SKM-1 treated with dmso at 0.1 percent for 144 hours (cell line): ENCODE measurements at regions not wholly inside any gene's neighbourhood (a gene's known extent, or its start where the extent isn't known, plus 50 kb on each side); places are given as distances from the start of the nearest gene placed in this dataset.

Experiments
- DNase-seq: peaks from one replicate; lab custom pipeline; 2025; ENCODE audit not compliant: unreplicated experiment; lab: John Stamatoyannopoulos, UW

GRCh38 chr17:65407017-65407416, 154.4 kb downstream of the AXIN2 start:
- DNase-seq: no peak

- no peak for DNase-seq
These were observed 154.9 kb downstream of the AXIN2 start for GRCh38 chr17:65406552-65406951.

DNA sequence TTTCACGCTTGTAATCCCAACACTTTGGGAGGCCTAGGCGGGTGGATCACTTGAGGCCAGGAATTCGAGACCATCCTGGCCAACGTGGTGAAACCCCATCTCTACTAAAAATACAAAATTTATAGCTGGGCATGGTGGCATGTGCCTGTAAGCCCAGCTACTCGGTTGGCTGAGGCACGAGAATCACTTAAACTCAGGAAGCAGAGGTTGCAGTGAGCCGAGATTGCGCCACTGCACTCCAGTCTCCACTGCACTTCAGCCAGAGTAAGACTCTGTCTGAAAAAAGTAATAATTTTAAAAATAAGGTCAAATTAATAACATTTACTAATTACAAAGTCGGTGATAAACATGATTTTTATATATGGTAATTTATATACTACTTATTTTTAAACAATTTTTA, 155.9 kb downstream of the AXIN2 start:
- no peak for DNase-seq

GRCh38 chr17:65404761-65405160, 156.7 kb downstream of the AXIN2 start:
- DNase-seq: no peak

GRCh38 chr17:65403626-65404025, 157.8 kb downstream of the AXIN2 start:
- DNase-seq: no peak

GRCh38 chr17:65402513-65403496, 158.6 kb downstream of the AXIN2 start:
- DNase-seq: no peak

DNA sequence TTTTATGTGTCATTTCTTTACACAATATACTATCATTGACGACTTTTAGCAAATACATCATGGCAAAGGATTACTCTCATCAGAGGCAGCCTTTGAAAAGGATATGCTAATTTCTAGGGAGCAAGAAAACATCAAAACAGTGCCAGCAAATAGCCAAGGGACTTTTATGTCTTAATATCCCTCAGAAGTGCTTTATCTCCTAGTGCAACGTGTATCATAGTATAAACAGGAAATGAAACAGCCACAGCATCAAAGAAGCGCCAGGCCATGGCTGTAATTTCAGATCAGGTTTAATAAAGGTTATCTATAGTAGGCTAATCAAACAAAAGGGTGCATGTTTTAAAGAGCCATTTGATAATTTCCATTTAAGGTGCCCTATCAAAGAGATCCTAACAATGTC, 159.9 kb downstream of the AXIN2 start:
- no peak for DNase-seq

- no peak for DNase-seq
These were observed 160.7 kb downstream of the AXIN2 start for GRCh38 chr17:65400701-65401100.

DNA sequence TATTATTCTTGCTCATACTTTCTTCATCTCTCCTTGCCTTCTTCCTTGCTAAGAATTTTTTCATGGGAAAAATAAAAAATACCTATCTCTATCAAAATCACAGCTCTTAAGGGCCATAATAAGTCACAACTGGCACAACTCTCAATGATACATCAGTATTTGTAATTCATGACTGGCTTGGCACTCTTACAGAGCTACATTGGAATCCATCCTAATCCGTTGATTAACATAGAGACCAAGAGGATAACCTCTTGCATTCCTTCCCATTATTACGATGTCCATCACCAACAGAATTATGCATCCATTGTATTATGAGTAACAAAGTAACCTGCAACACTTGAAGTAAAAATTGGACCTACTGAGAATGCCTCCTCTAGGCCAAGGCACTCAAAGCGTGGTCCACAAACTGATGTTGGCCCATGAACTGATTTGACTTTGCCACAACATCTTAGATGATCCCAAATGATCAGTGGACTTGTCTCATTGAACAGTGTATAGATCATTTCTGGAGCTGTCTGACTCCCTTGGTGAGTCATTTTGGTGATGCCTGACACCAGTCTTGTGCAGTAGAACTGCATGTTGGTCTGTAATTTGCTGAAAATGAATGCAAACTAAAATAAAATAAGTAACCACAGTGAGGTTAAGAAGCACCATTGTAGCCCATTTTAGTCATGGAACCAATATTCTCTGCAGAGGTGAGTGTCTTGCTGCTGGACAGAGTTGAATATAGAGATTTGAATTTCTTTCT, 163.2 kb downstream of the AXIN2 start:
- DNase-seq: no peak

- DNase-seq: no peak
These were observed 165.5 kb downstream of the AXIN2 start for GRCh38 chr17:65395924-65396323.

GRCh38 chr17:65394811-65395472, 166.5 kb downstream of the AXIN2 start:
- no peak for DNase-seq

GRCh38 chr17:65393514-65393913, 167.9 kb downstream of the AXIN2 start:
- no peak for DNase-seq

- DNase-seq: no peak
These were observed 171.5 kb downstream of the AXIN2 start for GRCh38 chr17:65389949-65390348.

DNA sequence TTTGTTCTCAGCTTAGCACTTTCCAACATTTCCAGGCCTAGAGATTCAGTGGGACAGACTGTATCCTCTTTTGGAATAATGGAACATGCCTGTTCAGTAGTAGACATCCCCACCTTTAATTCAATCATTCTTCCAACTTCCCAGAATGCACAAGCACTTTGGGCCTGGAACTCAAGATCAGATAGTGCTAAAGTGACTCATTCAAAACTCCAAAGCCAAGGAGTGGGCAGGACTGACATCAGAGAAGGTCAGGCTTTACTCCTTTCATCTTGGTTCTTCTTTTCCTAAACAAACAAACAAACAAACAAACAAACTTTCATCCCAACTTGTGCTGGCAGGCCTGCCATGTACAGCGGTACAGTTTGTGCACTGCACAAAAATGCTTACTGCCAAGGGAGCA, 172.0 kb downstream of the AXIN2 start:
- no peak for DNase-seq

DNA sequence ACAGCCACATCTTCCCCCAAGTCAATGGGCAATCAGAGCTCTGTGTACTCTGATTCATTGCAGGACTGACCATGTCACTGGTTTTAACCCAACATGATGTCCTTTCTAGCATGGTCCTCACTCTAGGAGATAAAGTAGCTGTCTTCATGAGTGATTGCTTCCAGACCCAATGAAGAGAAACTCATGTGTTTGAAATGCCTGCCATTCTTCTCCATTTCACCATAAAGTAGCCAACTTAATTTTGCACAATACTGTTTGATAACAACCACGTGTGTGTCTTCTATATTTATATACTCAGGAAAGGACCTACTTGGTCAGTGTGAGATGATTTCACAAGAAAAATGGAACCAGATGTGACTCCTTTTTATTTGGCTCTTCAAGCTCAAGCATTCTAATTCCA, 172.5 kb downstream of the AXIN2 start:
- DNase-seq: no peak

DNA sequence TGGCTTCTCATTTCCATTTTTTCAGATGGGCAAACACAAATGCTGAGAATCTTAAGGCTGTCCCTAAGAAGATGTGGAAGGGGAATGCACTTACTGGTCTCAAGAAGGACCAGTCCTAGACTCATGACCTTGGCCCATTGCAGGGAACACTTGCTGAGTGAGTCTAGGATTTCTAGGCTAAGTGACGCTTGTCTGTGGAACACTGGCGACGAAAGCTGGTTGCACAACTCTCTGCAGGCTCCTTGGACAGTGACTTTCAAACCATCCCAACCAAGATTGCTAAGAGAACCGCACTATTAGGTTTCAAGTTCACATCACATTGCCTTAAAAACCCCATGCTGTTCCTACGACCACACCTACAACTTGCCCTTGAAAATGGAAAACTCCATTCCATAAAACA, 174.1 kb downstream of the AXIN2 start:
- no peak for DNase-seq

DNA sequence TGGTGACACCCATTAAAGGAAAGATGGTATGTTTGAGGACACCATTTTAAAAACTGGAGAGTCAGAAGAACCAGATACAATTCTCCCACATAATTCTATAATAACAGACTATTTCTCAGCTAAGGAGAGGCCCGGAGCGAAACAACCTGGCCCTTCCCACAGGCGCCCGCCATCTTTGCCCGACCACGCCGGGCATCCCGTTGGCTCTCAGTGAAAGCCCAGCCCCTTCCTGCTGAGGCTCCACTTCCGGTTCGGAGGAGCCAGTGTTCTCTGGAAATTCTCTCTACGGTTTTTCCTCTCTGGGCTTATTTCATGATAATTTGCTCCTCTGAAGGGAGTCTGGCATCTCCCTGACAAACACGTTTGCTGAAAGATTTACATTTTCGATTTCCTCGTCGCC, 175.7 kb downstream of the AXIN2 start:
- no peak for DNase-seq

DNA sequence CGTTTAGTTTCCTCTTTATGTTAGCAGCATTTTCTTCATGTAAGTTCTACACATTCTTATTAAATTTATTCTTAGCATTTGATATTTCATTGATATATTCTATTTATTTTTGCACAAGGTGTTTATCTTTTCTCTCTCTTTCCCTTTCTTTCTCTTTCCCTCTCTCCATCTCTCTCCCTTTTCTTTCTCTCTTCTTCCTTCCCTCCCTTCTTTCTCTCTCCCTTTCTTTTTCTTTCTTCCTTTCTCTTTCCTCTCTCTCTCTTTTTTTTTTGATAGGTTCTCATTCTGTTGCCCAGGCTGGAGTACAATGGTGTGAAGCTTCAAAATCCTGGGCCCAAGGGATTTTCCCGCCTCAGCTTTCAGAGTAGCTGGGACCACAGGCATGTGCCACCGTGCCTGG, 176.4 kb downstream of the AXIN2 start:
- DNase-seq: no peak

- no peak for DNase-seq
These were observed 180.3 kb downstream of the AXIN2 start for GRCh38 chr17:65381152-65381551.

- no peak for DNase-seq
These were observed 186.5 kb downstream of the AXIN2 start for GRCh38 chr17:65374966-65375365.

GRCh38 chr17:65371702-65372101, 189.7 kb downstream of the AXIN2 start:
- peak; percentile 9 for DNase-seq
